ENCODE measurements at regions not wholly inside any gene's neighbourhood (a gene's known extent, or its start where the extent isn't known, plus 50 kb on each side); places are given as distances from the start of the nearest gene placed in this dataset.
A peak's percentile ranks its signal among the peaks of the same experiment; 100 is the strongest.

GRCh38 chr12:124173692-124174091 is 121.2 kb upstream of the RFLNA start (continued):
- TF ChIP-seq NR4A1 (CRISPR knock-in tag; IDR thresholded peaks at IDR 0.05): no peak
- no peak for TF ChIP-seq NR4A1 (tag; IDR thresholded peaks at IDR 0.05)
- TF ChIP-seq E2F1 (CRISPR knock-in tag; IDR thresholded peaks at IDR 0.05): no peak
- no peak for TF ChIP-seq DDX20 (tag; IDR thresholded peaks at IDR 0.05; ENCODE audit: low read depth)
- no peak for TF ChIP-seq MTF1 (CRISPR knock-in tag; IDR thresholded peaks at IDR 0.05; ENCODE audit: borderline replicate concordance)
- no peak for TF ChIP-seq ZNF121 (CRISPR knock-in tag; conservative IDR thresholded peaks at IDR 0.05)
- TF ChIP-seq ZFP36 (IDR thresholded peaks at IDR 0.05; ENCODE audit: low read depth, low read length, partially characterized antibody): peak; percentile 69
- peak; percentile 86 for TF ChIP-seq BCOR (IDR thresholded peaks at IDR 0.05)
- no peak for TF ChIP-seq CREB3L1 (IDR thresholded peaks at IDR 0.05; ENCODE audit: borderline replicate concordance, low read depth)
- TF ChIP-seq BRD4 (IDR thresholded peaks at IDR 0.05): no peak
- TF ChIP-seq ETS2 (tag; IDR thresholded peaks at IDR 0.05; ENCODE audit: borderline replicate concordance, poor library complexity, severe bottlenecking): no peak
- no peak for TF ChIP-seq NFYB (IDR thresholded peaks at IDR 0.05; ENCODE audit: extremely low read depth, insufficient read length)
- TF ChIP-seq USF1 (CRISPR knock-in tag; IDR thresholded peaks at IDR 0.05): no peak
- TF ChIP-seq KDM1A (IDR thresholded peaks at IDR 0.05): peak; percentile 33 to 47; a peak in 1 of 4 replicates
- TF ChIP-seq TRIM28 (IDR thresholded peaks at IDR 0.05): no peak
- no peak for TF ChIP-seq HNRNPL (IDR thresholded peaks at IDR 0.05; ENCODE audit: low read depth, low read length)
- no peak for TF ChIP-seq TCF3 (CRISPR knock-in tag; IDR thresholded peaks at IDR 0.05)
- no peak for TF ChIP-seq RBM22 (IDR thresholded peaks at IDR 0.05; ENCODE audit: low read depth, low read length, poor library complexity, severe bottlenecking)
- no peak for TF ChIP-seq ZNF316 (IDR thresholded peaks at IDR 0.05)
- no peak for TF ChIP-seq KDM4B (IDR thresholded peaks at IDR 0.05; ENCODE audit: borderline replicate concordance in 2 of 2, low read depth in 1 of 2)
- TF ChIP-seq RBM25 (IDR thresholded peaks at IDR 0.05; ENCODE audit: low read depth, low read length, severe bottlenecking): peak; percentile 78
- TF ChIP-seq TARDBP (IDR thresholded peaks at IDR 0.05): no peak
- no peak for TF ChIP-seq ATF7 (IDR thresholded peaks at IDR 0.05)
- no peak for TF ChIP-seq SAP30 (IDR thresholded peaks at IDR 0.05; ENCODE audit: borderline replicate concordance, insufficient read depth, low read depth, low read length, poor library complexity, severe bottlenecking)
- TF ChIP-seq HMG20A (CRISPR knock-in tag; conservative IDR thresholded peaks at IDR 0.05): no peak
- no peak for TF ChIP-seq NELFE (IDR thresholded peaks at IDR 0.05; ENCODE audit: insufficient read depth, insufficient read length)
